ENCODE measurements at regions not wholly inside any gene's neighbourhood (a gene's known extent, or its start where the extent isn't known, plus 50 kb on each side); places are given as distances from the start of the nearest gene placed in this dataset.

GRCh38 chr7:24370541-24370940 lies 86.6 kb downstream of the NPY start:
- Histone ChIP-seq H3K27ac (ENCODE audit: low read length) (no peak overlapping the region), H3K4me3 (ENCODE audit: low read length) (no peak overlapping the region), H3K4me1 (ENCODE audit: control insufficient read depth, insufficient read depth, low read length) (no peaks in the 10 kb centered on the region), H3K9me3 (ENCODE audit: control insufficient read depth, low read length) (no peaks in the 10 kb centered on the region), H3K27me3 (ENCODE audit: control insufficient read depth, insufficient read depth) (no peaks in the 10 kb centered on the region)
- DNase-seq (no peak), ATAC-seq (no peak)
- whole genome bisulfite sequencing, result 77% methylated on average over 5 of the region's 5 CpGs
- intact Hi-C loops (cut with DNase I), result no loop called here

DNA sequence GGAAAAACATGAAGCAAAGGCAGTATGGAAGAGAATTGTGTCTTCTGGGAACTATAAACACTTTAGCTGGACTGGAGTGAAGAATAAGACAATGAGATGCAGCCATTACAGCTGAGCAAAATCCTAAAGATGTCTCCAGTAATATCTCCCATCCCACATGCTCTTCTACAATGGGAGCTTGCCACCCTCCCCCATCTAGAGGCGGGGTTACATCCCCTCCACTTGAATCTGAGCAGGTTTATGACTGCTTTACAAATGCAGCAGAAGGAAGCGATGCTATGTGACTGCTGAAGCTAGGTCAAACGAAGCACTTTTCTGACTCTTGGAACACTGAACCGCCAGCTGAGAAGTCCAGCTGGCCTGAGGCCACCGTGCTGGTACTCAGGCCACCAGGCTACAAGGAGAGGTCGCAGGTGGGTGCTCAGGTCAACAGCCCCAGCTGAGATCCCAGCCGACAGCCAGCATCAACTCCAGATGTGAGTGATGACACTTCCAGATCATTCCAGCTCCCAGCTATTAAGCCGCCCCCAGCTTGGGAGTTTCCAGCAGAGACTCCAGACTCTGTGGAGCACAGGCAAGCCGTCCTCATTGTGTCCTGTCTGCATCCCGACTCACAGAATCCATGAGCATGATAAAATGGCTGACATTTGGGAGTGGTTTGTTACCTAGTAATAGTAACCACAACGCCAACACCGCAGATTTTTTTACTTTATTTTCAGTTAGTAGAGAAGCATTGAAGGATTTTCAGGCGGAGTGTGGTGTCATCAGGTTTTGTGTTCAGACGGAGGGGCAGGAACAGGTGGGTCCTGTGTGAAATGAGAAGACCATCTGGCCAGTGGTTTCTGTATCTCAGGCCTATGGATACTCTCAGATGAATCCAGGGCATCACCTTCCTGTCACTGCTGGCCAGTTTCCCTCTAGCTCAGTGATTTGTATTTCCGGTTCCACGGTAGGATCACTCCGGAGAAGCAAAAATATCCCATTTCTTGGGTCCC lies 89.3 kb downstream of the NPY start:
- 65% methylated on average over 17 of the region's 17 CpGs for WGBS
- Histone ChIP-seq H3K27ac (ENCODE audit: low read length) (no peak overlapping the region), H3K27me3 (ENCODE audit: control insufficient read depth, insufficient read depth) (no peaks in the 10 kb centered on the region), H3K4me1 (ENCODE audit: control insufficient read depth, insufficient read depth, low read length) (no peaks in the 10 kb centered on the region), H3K9me3 (ENCODE audit: control insufficient read depth, low read length) (no peaks in the 10 kb centered on the region), H3K4me3 (ENCODE audit: low read length) (no peak overlapping the region)
- DNase-seq (no peak), ATAC-seq (no peak)
- intact Hi-C loops (cut with DNase I), result no loop called here

DNA sequence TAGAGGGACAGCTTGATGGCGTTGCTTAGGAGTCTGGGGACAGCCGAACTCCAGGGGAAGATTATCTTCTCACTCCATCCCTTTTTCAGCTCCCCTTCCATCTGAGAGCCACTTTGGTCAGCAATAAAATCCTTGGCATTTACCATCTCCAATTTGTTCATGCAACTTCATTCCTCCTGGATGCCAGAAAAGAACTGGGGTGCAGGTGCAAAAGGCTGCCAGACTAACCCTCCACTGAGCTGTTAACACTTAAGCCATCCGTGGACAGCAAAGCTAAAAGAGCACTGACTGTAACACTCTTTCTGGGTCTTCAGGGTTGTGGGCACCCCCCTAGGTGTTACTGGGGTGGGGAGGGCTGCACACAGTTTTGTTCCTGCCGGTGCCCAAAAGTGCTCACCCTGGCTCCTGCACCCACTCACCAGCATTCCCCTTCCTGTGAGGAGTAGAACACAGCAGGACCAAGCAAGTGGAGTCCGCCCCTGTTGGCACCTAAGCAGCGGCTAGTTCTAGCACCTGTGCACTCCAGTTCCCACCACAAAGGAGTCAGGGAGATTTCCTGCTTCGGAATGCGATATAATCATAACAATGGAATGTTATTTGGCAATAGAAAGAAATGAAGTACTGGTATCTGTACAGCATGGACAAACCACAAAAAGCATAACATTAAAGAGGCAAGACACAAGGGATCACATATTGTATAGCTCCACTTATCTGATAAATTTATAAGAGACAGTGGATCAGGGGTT lies 95.1 kb downstream of the NPY start:
- intact Hi-C loops (cut with DNase I), result no loop called here
- DNase-seq, result no peak
- Histone ChIP-seq H3K4me1 (ENCODE audit: control insufficient read depth, insufficient read depth, low read length) (no peaks in the 10 kb centered on the region), H3K27me3 (ENCODE audit: control insufficient read depth, insufficient read depth) (no peaks in the 10 kb centered on the region), H3K27ac (ENCODE audit: low read length) (no peak overlapping the region), H3K9me3 (ENCODE audit: control insufficient read depth, low read length) (no peaks in the 10 kb centered on the region), H3K4me3 (ENCODE audit: low read length) (no peak overlapping the region)
- WGBS, result 70% methylated on average over 8 of the region's 8 CpGs
- ATAC-seq, result no peak

DNA sequence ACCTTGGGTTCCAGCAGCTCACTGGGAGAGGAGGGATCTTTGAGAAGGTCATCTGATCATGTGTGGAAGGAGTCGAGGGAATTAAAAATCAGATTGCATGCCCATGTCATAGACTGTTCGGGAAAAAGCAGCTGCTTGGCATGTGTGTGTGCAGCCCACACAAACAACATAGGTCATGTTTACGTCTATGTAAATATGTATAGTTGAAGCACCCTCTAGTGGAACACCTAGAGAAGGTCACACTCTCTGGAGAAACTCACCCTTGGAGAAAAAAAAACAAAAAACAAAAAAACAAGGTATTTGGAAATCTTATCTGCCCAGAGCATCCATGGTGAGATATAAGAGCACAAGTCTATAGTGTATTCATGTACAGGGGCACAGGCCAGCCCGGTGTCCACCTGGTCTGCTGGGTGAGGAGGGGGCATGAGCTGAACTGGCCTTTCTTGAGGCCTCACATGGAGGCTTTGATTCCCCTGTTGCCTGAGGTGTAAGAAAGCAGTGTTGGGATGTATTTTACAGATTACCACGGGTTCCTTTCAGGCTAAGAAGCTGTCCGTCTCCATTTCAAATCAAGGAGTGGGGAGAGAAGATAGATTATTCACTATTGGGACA lies 98.0 kb downstream of the NPY start:
- no peaks in the 10 kb centered on the region for H3K9me3 ChIP-seq (ENCODE audit: control insufficient read depth, low read length)
- no peaks in the 10 kb centered on the region for H3K27me3 ChIP-seq (ENCODE audit: control insufficient read depth, insufficient read depth)
- no peak overlapping the region for H3K27ac ChIP-seq (ENCODE audit: low read length)
- DNase-seq (no peak), ATAC-seq (no peak)
- no peak overlapping the region for H3K4me3 ChIP-seq (ENCODE audit: low read length)
- intact Hi-C loops (cut with DNase I), result no loop called here
- 52% methylated on average over 6 of the region's 6 CpGs for WGBS
- no peaks in the 10 kb centered on the region for H3K4me1 ChIP-seq (ENCODE audit: control insufficient read depth, insufficient read depth, low read length)

- intact Hi-C loops (cut with DNase I), result no loop called here
- DNase-seq, result no peak
- WGBS, result 80% methylated on average over 1 of the region's 1 CpG
- no peaks in the 10 kb centered on the region for H3K27me3 ChIP-seq (ENCODE audit: control insufficient read depth, insufficient read depth)
- H3K4me1 ChIP-seq (ENCODE audit: control insufficient read depth, insufficient read depth, low read length), result no peaks in the 10 kb centered on the region
- H3K27ac ChIP-seq (ENCODE audit: low read length), result no peak overlapping the region
- no peaks in the 10 kb centered on the region for H3K9me3 ChIP-seq (ENCODE audit: control insufficient read depth, low read length)
- no peak for ATAC-seq
- H3K4me3 ChIP-seq (ENCODE audit: low read length), result no peak overlapping the region
These were observed 99.1 kb downstream of the NPY start for GRCh38 chr7:24383055-24383454.

- Histone ChIP-seq H3K9me3 (ENCODE audit: control insufficient read depth, low read length) (no peaks in the 10 kb centered on the region), H3K27me3 (ENCODE audit: control insufficient read depth, insufficient read depth) (no peaks in the 10 kb centered on the region), H3K27ac (ENCODE audit: low read length) (no peak overlapping the region), H3K4me3 (ENCODE audit: low read length) (no peak overlapping the region), H3K4me1 (ENCODE audit: control insufficient read depth, insufficient read depth, low read length) (no peaks in the 10 kb centered on the region)
- DNase-seq (no peak), ATAC-seq (no peak)
- WGBS, result 79% methylated on average over 3 of the region's 3 CpGs
- intact Hi-C loops (cut with DNase I), result no loop called here
These were observed 100.5 kb downstream of the NPY start for GRCh38 chr7:24384362-24385030.

DNA sequence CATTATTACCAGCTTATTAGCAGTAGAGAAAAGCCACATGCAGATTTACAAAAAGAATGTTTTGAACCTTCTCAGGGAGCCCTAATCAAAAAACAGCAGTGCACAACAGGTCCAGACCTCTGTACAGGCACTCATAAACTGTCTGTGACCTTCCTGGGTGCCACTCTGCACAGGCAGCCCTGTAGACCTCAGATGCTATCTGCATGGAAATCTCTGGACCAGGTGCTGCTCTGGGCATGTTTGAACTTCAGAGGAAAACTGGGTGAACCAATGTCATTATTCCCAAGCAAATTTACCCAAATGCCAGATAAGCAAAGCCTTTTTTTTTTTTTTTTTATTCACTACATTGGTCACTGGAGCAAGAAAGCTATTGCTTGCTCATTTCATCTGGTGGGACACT lies 104.2 kb downstream of the NPY start:
- Histone ChIP-seq H3K27ac (ENCODE audit: low read length) (no peak overlapping the region), H3K4me1 (ENCODE audit: control insufficient read depth, insufficient read depth, low read length) (no peaks in the 10 kb centered on the region), H3K4me3 (ENCODE audit: low read length) (no peak overlapping the region), H3K27me3 (ENCODE audit: control insufficient read depth, insufficient read depth) (no peaks in the 10 kb centered on the region), H3K9me3 (ENCODE audit: control insufficient read depth, low read length) (no peaks in the 10 kb centered on the region)
- DNase-seq (no peak), ATAC-seq (no peak)
- intact Hi-C loops (cut with DNase I), result no loop called here

- H3K27me3 ChIP-seq (ENCODE audit: control insufficient read depth, insufficient read depth), result no peaks in the 10 kb centered on the region
- 69% methylated on average over 5 of the region's 5 CpGs for WGBS
- intact Hi-C loops (cut with DNase I), result no loop called here
These were observed 106.6 kb downstream of the NPY start for GRCh38 chr7:24390376-24391157.

DNA sequence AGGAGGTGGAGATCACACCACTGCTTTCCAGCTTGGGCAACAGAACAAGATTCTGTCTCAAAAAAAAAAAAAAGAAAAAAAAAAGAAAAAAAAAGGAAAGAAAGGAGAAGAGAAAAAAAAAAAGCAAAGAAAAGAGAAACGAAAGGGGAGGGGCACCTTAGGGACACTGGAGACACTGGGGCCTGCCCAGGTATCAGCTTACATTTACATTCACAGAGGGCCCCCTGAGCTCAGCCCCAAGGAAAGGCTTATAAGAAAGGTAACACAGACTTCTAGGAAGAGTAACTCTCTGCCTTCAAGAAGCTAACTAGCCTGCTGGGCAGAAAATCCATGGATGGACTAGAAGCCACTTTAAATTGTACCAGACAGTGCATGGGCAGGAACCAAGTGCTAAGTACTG lies 108.8 kb downstream of the NPY start:
- DNase-seq (no peak), ATAC-seq (no peak)
- H3K4me1 ChIP-seq (ENCODE audit: control insufficient read depth, insufficient read depth, low read length), result no peaks in the 10 kb centered on the region
- H3K9me3 ChIP-seq (ENCODE audit: control insufficient read depth, low read length), result no peaks in the 10 kb centered on the region
- intact Hi-C loops (cut with DNase I), result no loop called here
- WGBS, result 36% methylated on average over 1 of the region's 1 CpG
- no peak overlapping the region for H3K27ac ChIP-seq (ENCODE audit: low read length)
- no peak overlapping the region for H3K4me3 ChIP-seq (ENCODE audit: low read length)
- no peaks in the 10 kb centered on the region for H3K27me3 ChIP-seq (ENCODE audit: control insufficient read depth, insufficient read depth)

More at GRCh38 chr7:24390376-24391157, 106.6 kb downstream of the NPY start:
- no peaks in the 10 kb centered on the region for H3K4me1 ChIP-seq (ENCODE audit: control insufficient read depth, insufficient read depth, low read length)
- no peak overlapping the region for H3K27ac ChIP-seq (ENCODE audit: low read length)
- H3K4me3 ChIP-seq (ENCODE audit: low read length), result no peak overlapping the region
- ATAC-seq, result no peak
- no peaks in the 10 kb centered on the region for H3K9me3 ChIP-seq (ENCODE audit: control insufficient read depth, low read length)
- no peak for DNase-seq

DNA sequence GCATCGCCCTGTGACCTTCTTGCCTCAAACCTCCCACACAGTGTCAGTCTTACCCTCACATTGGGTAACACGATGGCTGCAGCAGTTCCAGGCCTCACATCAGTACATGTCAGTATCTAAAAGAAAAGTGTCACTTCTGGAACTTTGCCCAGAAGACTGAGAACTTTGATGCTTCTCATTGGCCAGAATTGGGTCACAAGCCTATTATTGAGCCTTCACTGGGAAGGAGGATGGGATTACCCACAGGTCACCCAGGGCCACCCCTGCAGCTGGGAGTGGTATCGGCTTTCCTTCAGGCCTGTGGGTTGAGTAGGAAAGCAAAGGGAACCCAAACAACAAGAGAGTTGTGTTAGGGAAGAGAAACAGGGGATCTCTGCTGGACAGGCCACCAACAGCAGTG lies 111.5 kb downstream of the NPY start:
- no peaks in the 10 kb centered on the region for H3K27me3 ChIP-seq (ENCODE audit: control insufficient read depth, insufficient read depth)
- no peak overlapping the region for H3K4me3 ChIP-seq (ENCODE audit: low read length)
- H3K27ac ChIP-seq (ENCODE audit: low read length), result no peak overlapping the region
- ATAC-seq, result no peak
- H3K4me1 ChIP-seq (ENCODE audit: control insufficient read depth, insufficient read depth, low read length), result no peaks in the 10 kb centered on the region
- intact Hi-C loops (cut with DNase I), result no loop called here
- H3K9me3 ChIP-seq (ENCODE audit: control insufficient read depth, low read length), result no peaks in the 10 kb centered on the region
- WGBS, result 68% methylated on average over 3 of the region's 3 CpGs
- DNase-seq, result no peak
